ENCODE measurements at regions not wholly inside any gene's neighbourhood (a gene's known extent, or its start where the extent isn't known, plus 50 kb on each side); places are given as distances from the start of the nearest gene placed in this dataset.

DNA sequence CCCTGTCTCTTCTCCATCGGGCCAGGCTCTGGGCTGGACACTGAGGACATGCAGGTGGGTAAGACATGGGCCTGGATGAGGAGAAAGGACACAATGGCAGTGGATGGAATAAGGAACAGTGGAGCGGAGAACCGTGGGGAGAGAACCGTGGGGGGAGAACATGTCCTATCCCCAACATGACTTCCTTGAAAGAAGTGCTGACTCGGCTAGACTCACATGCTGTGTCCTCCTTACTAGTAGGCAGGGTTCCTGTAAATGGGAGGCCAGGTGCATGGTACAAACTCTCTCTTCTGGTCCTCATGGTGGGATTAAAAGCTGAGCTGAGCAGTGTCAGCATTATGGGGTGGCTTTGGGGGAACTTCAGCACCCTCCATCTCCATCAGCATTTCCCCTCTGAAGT lies 137.4 kb upstream of the CSF3R start:
- Mint-ChIP-seq H3K4me3 (no peak overlapping the region), H3K27ac (no peak overlapping the region), H3K4me1 (peaks cover 12% of the 10 kb centered on the region), H3K36me3 (ENCODE audit: low read depth) (no peaks in the 10 kb centered on the region), H3K9me3 (peaks cover 25% of the 10 kb centered on the region), H3K27me3 (ENCODE audit: insufficient read depth) (peaks cover 2% of the 10 kb centered on the region)
- no peak overlapping the region for H3K4me3 ChIP-seq (ENCODE audit: low read length)
- H3K27ac ChIP-seq (ENCODE audit: low read depth, low read length) = no peak overlapping the region
- no peaks in the 10 kb centered on the region for H3K4me1 ChIP-seq (ENCODE audit: control insufficient read depth, insufficient read depth, low read length)
- no peak for DNase-seq
- TF ChIP-seq, protein P1, sequence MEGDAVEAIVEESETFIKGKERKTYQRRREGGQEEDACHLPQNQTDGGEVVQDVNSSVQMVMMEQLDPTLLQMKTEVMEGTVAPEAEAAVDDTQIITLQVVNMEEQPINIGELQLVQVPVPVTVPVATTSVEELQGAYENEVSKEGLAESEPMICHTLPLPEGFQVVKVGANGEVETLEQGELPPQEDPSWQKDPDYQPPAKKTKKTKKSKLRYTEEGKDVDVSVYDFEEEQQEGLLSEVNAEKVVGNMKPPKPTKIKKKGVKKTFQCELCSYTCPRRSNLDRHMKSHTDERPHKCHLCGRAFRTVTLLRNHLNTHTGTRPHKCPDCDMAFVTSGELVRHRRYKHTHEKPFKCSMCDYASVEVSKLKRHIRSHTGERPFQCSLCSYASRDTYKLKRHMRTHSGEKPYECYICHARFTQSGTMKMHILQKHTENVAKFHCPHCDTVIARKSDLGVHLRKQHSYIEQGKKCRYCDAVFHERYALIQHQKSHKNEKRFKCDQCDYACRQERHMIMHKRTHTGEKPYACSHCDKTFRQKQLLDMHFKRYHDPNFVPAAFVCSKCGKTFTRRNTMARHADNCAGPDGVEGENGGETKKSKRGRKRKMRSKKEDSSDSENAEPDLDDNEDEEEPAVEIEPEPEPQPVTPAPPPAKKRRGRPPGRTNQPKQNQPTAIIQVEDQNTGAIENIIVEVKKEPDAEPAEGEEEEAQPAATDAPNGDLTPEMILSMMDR (conservative IDR thresholded peaks at IDR 0.05) = no peak
- H3K9me3 ChIP-seq (ENCODE audit: control insufficient read depth, low read length) = peaks cover 10% of the 10 kb centered on the region
- H3K36me3 ChIP-seq (ENCODE audit: control insufficient read depth, insufficient read depth, low read length) = no peaks in the 10 kb centered on the region
- no peaks in the 10 kb centered on the region for H3K27me3 ChIP-seq (ENCODE audit: control insufficient read depth, insufficient read depth, low read length, poor library complexity, severe bottlenecking)
- H3K9ac ChIP-seq (ENCODE audit: extremely low read depth, low read length, poor library complexity, severe bottlenecking) = no peak overlapping the region
- WGBS, 2 experiments (ENCODE audit: insufficient coverage in 1 of 2, insufficient read length in 1 of 2) = 80 to 95% methylated on average over 1 to 5 of the region's 5 CpGs

DNA sequence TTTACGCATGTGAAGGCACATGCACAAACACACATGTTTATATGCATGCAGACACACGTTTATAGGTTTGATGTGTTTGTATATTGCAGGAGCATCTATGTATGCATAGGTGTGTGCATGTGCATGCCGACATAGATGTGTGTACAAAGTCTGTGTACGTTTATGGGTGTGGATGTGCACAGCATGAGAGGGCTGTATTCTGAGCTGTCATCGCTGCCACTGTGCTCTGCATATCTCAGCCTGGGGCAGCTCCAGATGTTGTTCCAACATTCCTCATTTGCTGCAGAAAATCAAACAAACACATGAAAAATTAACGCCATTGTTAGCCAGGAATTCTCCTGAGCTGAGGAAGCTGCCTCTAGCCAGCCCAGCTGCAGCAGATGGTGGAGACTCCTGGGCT lies 132.3 kb upstream of the CSF3R start:
- Histone ChIP-seq H3K9me3 (ENCODE audit: control insufficient read depth, low read length) (no peaks in the 10 kb centered on the region), H3K27ac (ENCODE audit: low read depth, low read length) (no peak overlapping the region), H3K4me3 (ENCODE audit: low read length) (no peak overlapping the region), H3K36me3 (ENCODE audit: control insufficient read depth, insufficient read depth, low read length) (no peaks in the 10 kb centered on the region), H3K4me1 (ENCODE audit: control insufficient read depth, insufficient read depth, low read length) (no peaks in the 10 kb centered on the region), H3K9ac (ENCODE audit: extremely low read depth, low read length, poor library complexity, severe bottlenecking) (no peak overlapping the region), H3K27me3 (ENCODE audit: control insufficient read depth, insufficient read depth, low read length, poor library complexity, severe bottlenecking) (peaks cover 5% of the 10 kb centered on the region)
- 88 to 93% methylated on average over 6 of the region's 6 CpGs for WGBS, 2 experiments (ENCODE audit: insufficient coverage in 1 of 2, insufficient read length in 1 of 2)
- Mint-ChIP-seq H3K4me3 (no peak overlapping the region), H3K9me3 (peaks cover 2% of the 10 kb centered on the region), H3K27me3 (ENCODE audit: insufficient read depth) (peaks cover 5% of the 10 kb centered on the region), H3K27ac (no peak overlapping the region), H3K36me3 (ENCODE audit: low read depth) (no peaks in the 10 kb centered on the region), H3K4me1 (no peaks in the 10 kb centered on the region)
- no peak for DNase-seq
- TF ChIP-seq, protein P1 (conservative IDR thresholded peaks at IDR 0.05) = no peak

DNA sequence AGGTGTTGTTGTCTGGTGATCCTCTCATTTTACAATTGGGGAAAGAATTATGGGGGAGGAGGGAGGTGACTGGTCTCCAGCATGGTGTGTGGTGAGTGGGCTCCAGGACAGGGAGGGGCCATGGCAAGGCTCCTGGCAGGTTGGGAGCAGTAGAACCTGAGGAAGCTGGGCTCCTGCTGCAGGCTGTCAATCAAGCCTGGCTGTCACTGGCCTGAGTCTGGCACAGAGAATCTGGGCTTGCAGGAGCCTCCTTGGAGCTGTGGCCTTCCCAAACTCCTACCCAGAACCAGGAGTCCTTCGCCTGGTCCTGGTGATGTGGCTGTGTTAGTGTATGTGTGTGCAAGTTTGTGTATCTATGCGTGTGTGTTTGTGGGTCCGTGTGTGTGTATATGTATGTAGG lies 131.9 kb upstream of the CSF3R start:
- no peaks in the 10 kb centered on the region for H3K4me1 Mint-ChIP-seq
- H3K27ac Mint-ChIP-seq = no peak overlapping the region
- 86 to 92% methylated on average over 2 to 3 of the region's 3 CpGs for WGBS, 2 experiments (ENCODE audit: insufficient coverage in 1 of 2, insufficient read length in 1 of 2)

More for the DNA sequence above, 131.9 kb upstream of the CSF3R start:
- H3K9ac ChIP-seq (ENCODE audit: extremely low read depth, low read length, poor library complexity, severe bottlenecking) = no peak overlapping the region
- H3K36me3 ChIP-seq (ENCODE audit: control insufficient read depth, insufficient read depth, low read length) = no peaks in the 10 kb centered on the region
- DNase-seq = no peak
- no peak overlapping the region for H3K27ac ChIP-seq (ENCODE audit: low read depth, low read length)
- H3K4me1 ChIP-seq (ENCODE audit: control insufficient read depth, insufficient read depth, low read length) = no peaks in the 10 kb centered on the region
- H3K4me3 ChIP-seq (ENCODE audit: low read length) = no peak overlapping the region
- H3K27me3 ChIP-seq (ENCODE audit: control insufficient read depth, insufficient read depth, low read length, poor library complexity, severe bottlenecking) = peaks cover 5% of the 10 kb centered on the region
- Mint-ChIP-seq H3K4me3 (no peak overlapping the region), H3K36me3 (ENCODE audit: low read depth) (no peaks in the 10 kb centered on the region), H3K9me3 (no peaks in the 10 kb centered on the region), H3K27me3 (ENCODE audit: insufficient read depth) (peaks cover 5% of the 10 kb centered on the region)
- no peaks in the 10 kb centered on the region for H3K9me3 ChIP-seq (ENCODE audit: control insufficient read depth, low read length)
- TF ChIP-seq, protein P1 (conservative IDR thresholded peaks at IDR 0.05) = no peak

All from endodermal cell (in vitro differentiated cells).